Suprapubic skin (tissue), 4 donors: ENCODE measurements at regions not wholly inside any gene's neighbourhood (a gene's known extent, or its start where the extent isn't known, plus 50 kb on each side); places are given as distances from the start of the nearest gene placed in this dataset.

Experiments used
- DNase-seq, 2 donors: peaks; one replicate each; pipeline ENCODE4 v3.0.0-alpha.2; 2019; ENCODE audit warnings: low spot score in 2 of 2
- H3K27ac ChIP-seq: fragments of 200-600 bp; sonication (generic); one replicate; pipeline ENCODE4 v1.5.1; 2019
- H3K27me3 ChIP-seq: fragments of 200-600 bp; sonication (generic); one replicate; pipeline ENCODE4 v1.5.1; 2019
- H3K36me3 ChIP-seq: fragments of 200-600 bp; sonication (generic); one replicate; pipeline ENCODE4 v1.5.1; 2019
- H3K4me1 ChIP-seq: fragments of 200-600 bp; sonication (generic); one replicate; pipeline ENCODE4 v1.5.1; 2019
- H3K4me3 ChIP-seq: fragments of 200-600 bp; sonication (generic); one replicate; pipeline ENCODE4 v1.5.1; 2019; ENCODE audit warnings: mild to moderate bottlenecking
- H3K9me3 ChIP-seq: fragments of 200-600 bp; sonication (generic); one replicate; pipeline ENCODE4 v1.5.1; 2019
- CTCF ChIP-seq, 2 donors: fragments of 200-600 bp in 1 of 2; fragments of 450-650 bp in 1 of 2; sonication (generic) in 1 of 2; IDR thresholded peaks; one replicate each; pipeline ENCODE4 v1.5.1; 2016 to 2019; ENCODE audit warnings: antibody characterized with exemption in 2 of 2, mild to moderate bottlenecking in 1 of 2, moderate library complexity in 1 of 2
- EP300 ChIP-seq: sonication (generic); formaldehyde crosslinking; IDR thresholded peaks from one replicate; pipeline ENCODE4 v1.6.1; 2017; ENCODE audit warnings: antibody characterized with exemption
- POLR2A ChIP-seq, 2 donors: fragments of 450-650 bp; IDR thresholded peaks; one replicate each; pipeline ENCODE4 v1.6.1; 2017; ENCODE audit warnings: antibody characterized with exemption in 2 of 2, mild to moderate bottlenecking in 2 of 2, moderate library complexity in 2 of 2
- POLR2AphosphoS5 ChIP-seq, 3 donors: sonication (generic); formaldehyde crosslinking; IDR thresholded peaks; one replicate each; pipeline ENCODE4 v1.6.1; 2017; ENCODE audit warnings: antibody characterized with exemption in 3 of 3
- WGBS: methylation state at CpG from one replicate; pipeline ENCODE4 v1.1.5; 2018; 5-methylcytosine and 5-hydroxymethylcytosine counted together

- whole genome bisulfite sequencing, result 61% methylated on average over 4 of the region's 12 CpGs
- peaks cover 83% of the 10 kb centered on the region for H3K27me3 ChIP-seq
- H3K27ac ChIP-seq, result no peak overlapping the region
- no peaks in the 10 kb centered on the region for H3K4me1 ChIP-seq
- no peak for TF ChIP-seq CTCF (IDR thresholded peaks at IDR 0.05)
- no peak for TF ChIP-seq POLR2A (IDR thresholded peaks at IDR 0.05)
- no peak for TF ChIP-seq EP300
- TF ChIP-seq POLR2AphosphoS5 (IDR thresholded peaks at IDR 0.05), result no peak
- no peaks in the 10 kb centered on the region for H3K9me3 ChIP-seq
- H3K4me3 ChIP-seq, result no peak overlapping the region
- H3K36me3 ChIP-seq, result no peaks in the 10 kb centered on the region
- peak; percentile 15 to 16 for DNase-seq
Observed at GRCh38 chr5:176734756-176735342, 75.5 kb upstream of the UNC5A start.

GRCh38 chr5:176735383-176736265 lies 74.7 kb upstream of the UNC5A start:
- WGBS, result 72% methylated on average over 10 of the region's 16 CpGs
- H3K4me3 ChIP-seq, result no peak overlapping the region
- H3K4me1 ChIP-seq, result peaks cover 3% of the 10 kb centered on the region
- no peaks in the 10 kb centered on the region for H3K36me3 ChIP-seq
- no peaks in the 10 kb centered on the region for H3K9me3 ChIP-seq
- H3K27ac ChIP-seq, result no peak overlapping the region
- DNase-seq, result peak; percentile 33 to 67
- no peak for TF ChIP-seq POLR2A (IDR thresholded peaks at IDR 0.05)
- no peak for TF ChIP-seq EP300
- TF ChIP-seq CTCF (IDR thresholded peaks at IDR 0.05), result no peak
- no peak for TF ChIP-seq POLR2AphosphoS5 (IDR thresholded peaks at IDR 0.05)
- H3K27me3 ChIP-seq, result peaks cover 84% of the 10 kb centered on the region

GRCh38 chr5:176736301-176736930 lies 73.9 kb upstream of the UNC5A start:
- H3K4me3 ChIP-seq, result no peak overlapping the region
- WGBS, result 53% methylated on average over 6 of the region's 10 CpGs
- no peak overlapping the region for H3K27ac ChIP-seq
- TF ChIP-seq POLR2A (IDR thresholded peaks at IDR 0.05) (no peak), EP300 (no peak), CTCF (IDR thresholded peaks at IDR 0.05) (no peak), POLR2AphosphoS5 (IDR thresholded peaks at IDR 0.05) (no peak)
- no peaks in the 10 kb centered on the region for H3K9me3 ChIP-seq
- H3K4me1 ChIP-seq, result peaks cover 5% of the 10 kb centered on the region
- H3K36me3 ChIP-seq, result no peaks in the 10 kb centered on the region
- DNase-seq, result peak; percentile 20 to 52
- peaks cover 84% of the 10 kb centered on the region for H3K27me3 ChIP-seq

GRCh38 chr5:176736931-176737745 lies 73.2 kb upstream of the UNC5A start:
- no peaks in the 10 kb centered on the region for H3K36me3 ChIP-seq
- H3K27ac ChIP-seq, result no peak overlapping the region
- TF ChIP-seq EP300 (no peak), POLR2AphosphoS5 (IDR thresholded peaks at IDR 0.05) (no peak), POLR2A (IDR thresholded peaks at IDR 0.05) (no peak), CTCF (IDR thresholded peaks at IDR 0.05) (no peak)
- peak; percentile 37 to 73 for DNase-seq
- WGBS, result 52% methylated on average over 10 of the region's 11 CpGs
- peaks cover 85% of the 10 kb centered on the region for H3K27me3 ChIP-seq
- peaks cover 5% of the 10 kb centered on the region for H3K4me1 ChIP-seq
- H3K9me3 ChIP-seq, result no peaks in the 10 kb centered on the region
- H3K4me3 ChIP-seq, result no peak overlapping the region
